ENCODE measurements at regions not wholly inside any gene's neighbourhood (a gene's known extent, or its start where the extent isn't known, plus 50 kb on each side); places are given as distances from the start of the nearest gene placed in this dataset.
"Not testable (repeated sequence)": the region's sequence is repeated elsewhere in the genome, so short reads cannot be mapped to it uniquely, and the experiment has no call there.

DNA sequence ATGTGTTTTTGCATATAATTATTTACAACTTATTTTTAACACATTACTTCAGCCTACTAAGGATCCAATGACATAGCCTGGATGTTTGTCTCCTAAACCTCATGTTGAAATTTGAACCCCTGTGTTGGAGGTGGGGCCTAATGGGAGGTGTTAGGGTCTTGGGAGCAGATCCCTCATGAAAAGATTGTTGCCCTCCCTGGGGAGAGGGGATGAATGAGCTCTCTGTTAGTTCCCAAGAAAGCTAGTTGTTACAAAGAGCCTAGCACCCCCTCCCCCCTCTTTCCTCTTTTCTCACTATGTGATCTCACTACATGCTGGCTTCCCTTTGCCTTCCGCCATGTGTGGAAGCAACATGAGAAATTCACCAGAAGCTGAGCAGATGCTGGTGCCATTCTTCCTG lies 196.1 kb downstream of the SPATA31A1 start:
- in situ Hi-C loops (cut with HindIII; ENCODE audit: low sequenced_read_pairs); H3K4me3 ChIP-seq (ENCODE audit: low read depth, low read length); DNase-seq (ENCODE audit: low read depth, low spot score): not testable (repeated sequence)

GRCh38 chr9:39552242-39552881 lies 196.9 kb downstream of the SPATA31A1 start:
- DNase-seq (ENCODE audit: low read depth, low spot score); H3K4me3 ChIP-seq (ENCODE audit: low read depth, low read length): not testable (repeated sequence)

GRCh38 chr9:39554352-39554751 lies 198.9 kb downstream of the SPATA31A1 start:
- in situ Hi-C loops (cut with HindIII; ENCODE audit: low sequenced_read_pairs) = not testable (repeated sequence)

More at GRCh38 chr9:39552242-39552881, 196.9 kb downstream of the SPATA31A1 start:
- in situ Hi-C loops (cut with HindIII; ENCODE audit: low sequenced_read_pairs) = not testable (repeated sequence)

GRCh38 chr9:39559384-39559783 lies 203.9 kb downstream of the SPATA31A1 start:
- DNase-seq (ENCODE audit: low read depth, low spot score); H3K4me3 ChIP-seq (ENCODE audit: low read depth, low read length); in situ Hi-C loops (cut with HindIII; ENCODE audit: low sequenced_read_pairs): not testable (repeated sequence)
- TF ChIP-seq, protein P1, sequence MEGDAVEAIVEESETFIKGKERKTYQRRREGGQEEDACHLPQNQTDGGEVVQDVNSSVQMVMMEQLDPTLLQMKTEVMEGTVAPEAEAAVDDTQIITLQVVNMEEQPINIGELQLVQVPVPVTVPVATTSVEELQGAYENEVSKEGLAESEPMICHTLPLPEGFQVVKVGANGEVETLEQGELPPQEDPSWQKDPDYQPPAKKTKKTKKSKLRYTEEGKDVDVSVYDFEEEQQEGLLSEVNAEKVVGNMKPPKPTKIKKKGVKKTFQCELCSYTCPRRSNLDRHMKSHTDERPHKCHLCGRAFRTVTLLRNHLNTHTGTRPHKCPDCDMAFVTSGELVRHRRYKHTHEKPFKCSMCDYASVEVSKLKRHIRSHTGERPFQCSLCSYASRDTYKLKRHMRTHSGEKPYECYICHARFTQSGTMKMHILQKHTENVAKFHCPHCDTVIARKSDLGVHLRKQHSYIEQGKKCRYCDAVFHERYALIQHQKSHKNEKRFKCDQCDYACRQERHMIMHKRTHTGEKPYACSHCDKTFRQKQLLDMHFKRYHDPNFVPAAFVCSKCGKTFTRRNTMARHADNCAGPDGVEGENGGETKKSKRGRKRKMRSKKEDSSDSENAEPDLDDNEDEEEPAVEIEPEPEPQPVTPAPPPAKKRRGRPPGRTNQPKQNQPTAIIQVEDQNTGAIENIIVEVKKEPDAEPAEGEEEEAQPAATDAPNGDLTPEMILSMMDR (IDR thresholded peaks at IDR 0.05; ENCODE audit: low read depth, low read length) = peak; percentile 34

More at GRCh38 chr9:39554352-39554751, 198.9 kb downstream of the SPATA31A1 start:
- not testable (repeated sequence) for DNase-seq (ENCODE audit: low read depth, low spot score); H3K4me3 ChIP-seq (ENCODE audit: low read depth, low read length)

- peak; percentile 71 for DNase-seq (ENCODE audit: low read depth, low spot score)
- H3K4me3 ChIP-seq (ENCODE audit: low read depth, low read length); in situ Hi-C loops (cut with HindIII; ENCODE audit: low sequenced_read_pairs): not testable (repeated sequence)
These were observed 211.3 kb downstream of the SPATA31A1 start for GRCh38 chr9:39566782-39567181.

GRCh38 chr9:39567396-39567795 lies 211.9 kb downstream of the SPATA31A1 start:
- H3K4me3 ChIP-seq (ENCODE audit: low read depth, low read length); in situ Hi-C loops (cut with HindIII; ENCODE audit: low sequenced_read_pairs); DNase-seq (ENCODE audit: low read depth, low spot score): not testable (repeated sequence)

DNA sequence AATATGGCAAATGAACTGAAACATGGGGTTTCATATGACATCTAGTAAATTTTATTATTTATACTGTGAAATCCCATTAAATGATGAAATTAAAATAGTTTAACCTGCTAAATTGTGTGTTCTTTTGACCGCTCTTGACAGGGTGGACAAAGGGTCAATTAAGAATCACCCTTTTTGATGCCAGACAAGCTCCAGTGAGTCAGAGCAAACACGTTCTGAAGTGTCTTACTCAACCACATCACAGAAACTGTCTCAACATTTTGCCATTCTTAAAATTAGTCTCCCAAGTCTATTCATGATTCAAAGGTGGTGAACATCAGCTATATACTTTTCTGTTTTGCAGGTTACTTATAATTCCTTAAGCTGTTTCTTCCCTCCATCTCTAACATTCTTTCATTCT lies 213.4 kb downstream of the SPATA31A1 start:
- in situ Hi-C loops (cut with HindIII; ENCODE audit: low sequenced_read_pairs); H3K4me3 ChIP-seq (ENCODE audit: low read depth, low read length); DNase-seq (ENCODE audit: low read depth, low spot score): not testable (repeated sequence)

- DNase-seq (ENCODE audit: low read depth, low spot score); H3K4me3 ChIP-seq (ENCODE audit: low read depth, low read length); in situ Hi-C loops (cut with HindIII; ENCODE audit: low sequenced_read_pairs): not testable (repeated sequence)
These were observed 217.9 kb downstream of the SPATA31A1 start for GRCh38 chr9:39573024-39574022.

DNA sequence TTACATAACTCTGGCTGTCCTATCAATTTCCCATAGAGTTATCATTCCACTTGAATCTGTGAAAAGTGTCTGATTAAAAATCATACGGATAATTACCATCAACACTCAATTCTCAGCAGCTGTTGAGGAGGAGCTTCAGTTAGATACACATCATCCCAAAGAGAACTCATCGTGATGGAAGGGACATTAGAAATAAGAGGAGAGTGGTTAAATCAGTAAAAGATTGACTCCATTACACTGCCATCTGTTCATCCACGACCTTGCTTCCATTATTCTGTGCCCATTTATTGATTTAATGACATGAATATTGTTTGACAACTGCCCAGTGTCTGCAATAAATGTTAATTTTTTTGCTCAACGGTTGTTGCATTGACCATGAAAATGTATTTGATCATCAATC lies 223.5 kb downstream of the SPATA31A1 start:
- DNase-seq (ENCODE audit: low read depth, low spot score); in situ Hi-C loops (cut with HindIII; ENCODE audit: low sequenced_read_pairs): not testable (repeated sequence)

GRCh38 chr9:39581296-39581695 lies 225.8 kb downstream of the SPATA31A1 start:
- DNase-seq (ENCODE audit: low read depth, low spot score); in situ Hi-C loops (cut with HindIII; ENCODE audit: low sequenced_read_pairs): not testable (repeated sequence)

More for the DNA sequence above, 223.5 kb downstream of the SPATA31A1 start:
- H3K4me3 ChIP-seq (ENCODE audit: low read depth, low read length) = not testable (repeated sequence)

GRCh38 chr9:39582677-39583412 lies 227.4 kb downstream of the SPATA31A1 start:
- H3K4me3 ChIP-seq (ENCODE audit: low read depth, low read length); DNase-seq (ENCODE audit: low read depth, low spot score); in situ Hi-C loops (cut with HindIII; ENCODE audit: low sequenced_read_pairs): not testable (repeated sequence)

More at GRCh38 chr9:39581296-39581695, 225.8 kb downstream of the SPATA31A1 start:
- not testable (repeated sequence) for H3K4me3 ChIP-seq (ENCODE audit: low read depth, low read length)

- H3K4me3 ChIP-seq (ENCODE audit: low read depth, low read length); DNase-seq (ENCODE audit: low read depth, low spot score); in situ Hi-C loops (cut with HindIII; ENCODE audit: low sequenced_read_pairs): not testable (repeated sequence)
These were observed 227.9 kb downstream of the SPATA31A1 start for GRCh38 chr9:39583413-39583747.

DNA sequence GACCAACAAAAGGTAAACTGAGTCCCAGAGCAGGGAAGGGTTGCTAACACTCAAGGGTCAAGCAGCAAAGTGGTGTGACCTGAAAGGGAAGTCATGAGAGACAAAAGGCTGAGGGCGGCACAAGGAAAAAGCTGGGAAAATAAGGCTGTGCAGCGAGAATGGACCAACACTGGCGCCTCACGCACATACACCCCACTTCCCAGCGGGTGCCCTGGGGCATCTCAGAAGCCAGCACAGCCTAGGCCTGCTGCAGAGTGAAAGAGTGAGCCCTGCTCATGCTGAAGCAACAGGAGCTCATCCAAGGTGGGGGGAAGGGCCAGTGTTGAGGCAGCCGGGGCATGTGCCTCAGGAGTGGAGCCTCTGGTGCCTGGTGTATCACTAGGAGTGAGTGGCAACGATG lies 229.8 kb downstream of the SPATA31A1 start:
- in situ Hi-C loops (cut with HindIII; ENCODE audit: low sequenced_read_pairs); DNase-seq (ENCODE audit: low read depth, low spot score); H3K4me3 ChIP-seq (ENCODE audit: low read depth, low read length): not testable (repeated sequence)

Measured in astrocyte of the spinal cord (primary cell).